GM19463 (cell line): ENCODE measurements at regions not wholly inside any gene's neighbourhood (a gene's known extent, or its start where the extent isn't known, plus 50 kb on each side); places are given as distances from the start of the nearest gene placed in this dataset.

Source experiments
- ATAC-seq: cut with Tn5 transposase; IDR thresholded peaks from one replicate; pipeline ENCODE4 v1.9.1; 2021; ENCODE audit warnings: mild to moderate bottlenecking, moderate library complexity; ENCODE audit not compliant: unreplicated experiment

- no peak for ATAC-seq
These were observed 227.7 kb upstream of the B3GAT1 start for GRCh38 chr11:134639586-134640330.

DNA sequence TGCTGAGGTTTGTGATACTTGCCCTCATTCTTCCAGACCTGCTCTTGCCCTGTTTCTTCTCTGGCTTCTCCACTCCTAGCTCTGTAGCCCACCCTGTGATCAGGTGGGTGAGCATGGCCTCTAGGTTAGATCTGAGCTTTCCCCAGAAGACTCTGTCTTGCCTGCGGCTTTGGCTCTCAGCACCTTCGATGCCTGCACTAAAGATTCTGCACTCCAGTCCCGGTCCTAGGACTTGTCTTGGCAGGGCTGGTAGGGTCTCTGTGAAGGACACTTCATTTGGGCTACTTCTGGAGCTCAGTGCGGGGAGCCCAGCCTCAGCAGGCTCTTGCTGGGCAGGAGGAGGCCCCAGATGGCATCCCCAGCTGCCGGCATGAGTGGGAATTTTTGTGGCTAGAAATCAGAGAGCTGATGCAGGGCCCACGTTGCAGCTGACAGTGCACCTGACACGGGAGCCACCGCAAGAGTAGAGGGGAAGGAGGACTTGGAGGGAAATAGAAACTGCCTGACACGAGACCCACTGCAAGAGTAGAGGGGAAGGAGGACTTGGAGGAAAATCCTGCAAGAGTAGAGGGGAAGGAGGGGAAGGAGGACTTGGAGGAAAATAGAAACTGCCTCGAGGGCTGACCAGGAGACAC is 226.9 kb upstream of the B3GAT1 start:
- no peak for ATAC-seq

GRCh38 chr11:134637091-134638015 is 225.3 kb upstream of the B3GAT1 start:
- no peak for ATAC-seq

- no peak for ATAC-seq
These were observed 224.0 kb upstream of the B3GAT1 start for GRCh38 chr11:134636071-134636470.

DNA sequence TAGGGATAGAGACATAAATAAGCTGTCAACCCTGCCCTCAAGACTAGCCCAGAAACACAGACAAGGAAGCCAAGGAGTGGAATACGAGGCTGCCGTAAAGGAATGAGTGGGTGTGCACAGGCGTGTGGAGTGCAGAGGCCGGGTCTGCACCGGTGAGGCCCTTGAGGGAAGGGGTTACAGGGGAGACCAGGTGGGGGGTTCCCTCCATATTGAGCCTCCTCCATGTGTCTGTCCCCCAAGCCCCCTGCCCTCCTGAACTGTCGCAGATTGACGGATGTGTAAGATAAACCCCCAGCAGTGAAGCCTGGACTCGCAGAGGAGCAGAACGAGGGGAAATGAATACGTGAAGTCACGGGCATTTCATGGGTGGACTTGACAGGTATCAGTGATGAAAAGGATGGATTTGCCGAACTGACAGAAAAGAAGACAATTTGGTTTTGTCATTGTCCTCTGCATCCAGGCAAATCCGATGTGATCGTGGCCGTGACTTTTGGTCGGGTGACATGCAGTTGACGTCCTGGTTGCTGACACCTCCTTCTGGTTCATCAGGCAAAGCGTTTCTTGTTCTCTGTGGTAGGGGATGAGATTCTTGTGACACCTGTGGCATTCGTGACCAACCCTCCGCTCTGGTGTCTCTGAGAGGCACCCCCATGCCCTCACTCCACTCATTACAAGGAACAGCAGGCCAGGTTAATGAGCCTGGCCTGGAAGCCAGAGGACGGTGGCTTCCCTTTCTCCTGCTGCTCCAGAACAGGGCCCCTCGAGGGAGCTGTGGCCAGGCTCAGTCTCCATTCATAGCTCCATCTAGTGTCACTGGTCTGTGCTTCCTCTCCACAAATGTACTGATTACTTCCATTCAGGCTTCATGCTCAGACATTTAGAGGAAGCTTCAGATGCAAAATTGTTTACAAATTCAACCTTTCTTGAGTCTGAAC is 223.1 kb upstream of the B3GAT1 start:
- ATAC-seq: no peak

DNA sequence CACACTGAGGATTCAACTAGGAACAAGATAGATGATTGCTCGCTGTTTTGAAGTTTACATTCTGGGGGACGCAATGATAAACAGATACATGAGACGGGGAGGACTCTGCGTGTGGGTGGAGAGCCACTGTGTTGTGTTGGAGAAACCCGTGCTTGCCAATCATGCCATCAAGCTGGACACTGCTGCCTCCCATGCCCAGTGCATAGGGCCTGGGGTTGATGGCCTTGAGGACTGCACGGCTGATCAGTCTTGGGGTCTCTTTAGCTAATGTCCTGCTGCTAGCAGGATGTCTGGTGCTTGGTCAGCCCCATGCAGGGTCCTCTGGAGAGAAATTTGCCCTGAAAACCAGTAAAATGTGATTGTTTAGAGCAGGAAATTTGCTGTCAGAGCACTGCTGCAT is 221.2 kb upstream of the B3GAT1 start:
- ATAC-seq: no peak

DNA sequence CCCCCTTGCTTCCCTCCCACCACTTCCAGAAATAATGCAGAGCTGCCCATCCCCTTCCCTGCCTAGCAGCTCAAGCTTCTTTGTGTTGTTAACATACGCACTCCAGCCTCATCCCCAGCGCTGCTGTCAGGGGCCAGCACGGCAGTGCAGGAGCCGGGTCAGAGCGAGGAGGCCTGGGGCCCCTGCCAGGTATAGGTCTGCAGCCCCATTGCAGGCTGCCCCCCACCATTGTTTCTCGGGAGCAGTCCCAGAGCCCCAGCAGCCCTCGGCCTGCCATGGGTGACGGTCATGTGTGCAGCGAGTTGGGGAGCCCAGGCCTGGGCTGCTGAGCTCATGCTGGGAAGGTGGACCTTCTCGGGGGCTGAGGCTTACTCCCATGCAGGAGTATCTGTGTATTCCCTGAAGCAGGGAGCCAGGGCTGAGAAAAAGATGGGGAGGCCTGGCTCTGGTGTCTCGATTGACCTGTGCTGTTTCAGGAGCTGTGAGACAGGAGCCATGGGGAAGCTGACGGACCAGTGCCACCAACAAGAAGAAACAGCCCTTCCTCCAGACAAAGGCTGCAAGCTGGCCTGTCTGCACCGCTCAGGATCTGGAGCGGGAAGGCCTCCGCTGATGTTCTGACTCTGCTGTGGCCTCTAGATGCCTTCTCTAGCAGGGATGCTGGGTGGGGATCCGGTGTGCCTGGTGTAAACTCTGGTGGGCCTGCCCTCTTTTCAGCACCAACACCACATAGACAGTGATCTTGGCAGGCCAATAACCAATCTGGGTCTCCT is 220.5 kb upstream of the B3GAT1 start:
- no peak for ATAC-seq

GRCh38 chr11:134630861-134631260 is 218.8 kb upstream of the B3GAT1 start:
- no peak for ATAC-seq

DNA sequence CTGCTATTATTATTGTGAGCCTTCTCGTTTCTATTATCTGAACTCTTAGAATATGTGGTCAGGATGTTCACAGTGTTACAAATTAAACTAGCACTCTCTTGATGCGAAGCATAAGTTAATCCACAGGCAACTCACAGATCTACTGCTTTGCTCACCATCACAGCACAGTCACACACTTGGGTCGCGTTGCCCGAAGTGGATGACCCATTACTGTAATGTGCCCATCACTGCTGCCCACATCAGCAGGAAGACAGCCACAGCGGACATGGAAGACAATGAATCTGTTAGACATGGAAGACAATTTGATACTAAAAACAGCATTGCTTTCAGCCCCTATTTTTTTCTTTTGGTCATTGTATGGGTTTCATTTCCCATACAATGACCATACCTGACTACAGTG is 216.4 kb upstream of the B3GAT1 start:
- no peak for ATAC-seq

DNA sequence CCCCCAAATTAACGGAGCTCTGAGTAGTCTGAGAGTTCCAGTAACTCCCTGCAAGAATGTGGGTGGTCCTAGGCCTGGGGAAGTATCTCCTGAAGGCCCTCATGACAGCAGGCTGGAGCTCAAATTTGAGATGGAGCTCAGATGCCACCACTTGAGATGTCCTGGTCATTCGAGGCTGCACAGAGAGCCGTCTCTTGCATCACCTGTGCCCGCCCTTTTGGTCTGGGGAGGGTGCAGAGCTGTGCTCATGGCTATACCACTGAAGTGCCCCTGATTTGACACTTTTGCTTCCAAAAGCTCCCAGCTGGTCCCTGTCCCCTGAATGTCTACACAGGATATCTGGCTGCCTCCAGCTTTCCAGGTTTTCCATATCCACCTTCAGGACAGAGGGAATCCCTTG is 214.0 kb upstream of the B3GAT1 start:
- ATAC-seq: no peak

DNA sequence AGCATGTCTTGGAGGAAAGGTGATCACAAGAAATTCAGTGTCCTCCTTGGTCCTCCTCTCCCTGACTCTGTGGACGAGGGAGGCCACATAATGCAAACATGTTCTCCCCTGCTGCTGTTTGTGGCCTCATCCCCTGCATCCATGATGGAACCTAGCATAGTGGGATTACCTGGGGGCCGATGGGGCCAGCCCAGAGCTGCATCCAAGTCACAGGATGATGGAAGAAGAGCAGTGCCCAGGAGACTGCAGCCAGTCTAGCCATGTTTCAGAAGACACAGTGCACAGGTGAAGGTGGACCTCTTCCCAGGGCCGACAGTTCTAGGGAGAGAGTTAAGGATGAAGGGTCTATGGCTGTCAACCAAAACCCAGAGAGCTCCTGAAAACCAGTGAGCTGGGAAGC is 213.6 kb upstream of the B3GAT1 start:
- ATAC-seq: no peak

DNA sequence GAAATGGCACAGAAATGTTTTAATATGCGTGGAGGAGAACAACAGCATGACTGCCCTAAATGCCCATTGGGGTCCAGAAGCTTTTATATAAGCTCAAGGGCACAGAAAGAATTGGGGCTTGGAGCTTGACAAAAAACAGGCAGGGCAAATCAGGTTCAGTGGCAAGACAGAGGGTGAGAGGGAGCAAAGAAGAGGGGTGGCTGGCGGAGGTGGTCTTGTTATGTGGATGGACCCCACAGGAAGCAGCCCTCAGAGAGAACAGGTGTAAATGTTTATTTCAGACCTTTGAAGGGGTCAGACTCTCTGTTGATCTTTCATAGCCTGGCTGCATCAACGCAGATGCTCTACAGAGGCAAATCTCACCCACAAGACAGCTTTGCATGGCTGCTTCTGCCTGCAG is 213.1 kb upstream of the B3GAT1 start:
- no peak for ATAC-seq

DNA sequence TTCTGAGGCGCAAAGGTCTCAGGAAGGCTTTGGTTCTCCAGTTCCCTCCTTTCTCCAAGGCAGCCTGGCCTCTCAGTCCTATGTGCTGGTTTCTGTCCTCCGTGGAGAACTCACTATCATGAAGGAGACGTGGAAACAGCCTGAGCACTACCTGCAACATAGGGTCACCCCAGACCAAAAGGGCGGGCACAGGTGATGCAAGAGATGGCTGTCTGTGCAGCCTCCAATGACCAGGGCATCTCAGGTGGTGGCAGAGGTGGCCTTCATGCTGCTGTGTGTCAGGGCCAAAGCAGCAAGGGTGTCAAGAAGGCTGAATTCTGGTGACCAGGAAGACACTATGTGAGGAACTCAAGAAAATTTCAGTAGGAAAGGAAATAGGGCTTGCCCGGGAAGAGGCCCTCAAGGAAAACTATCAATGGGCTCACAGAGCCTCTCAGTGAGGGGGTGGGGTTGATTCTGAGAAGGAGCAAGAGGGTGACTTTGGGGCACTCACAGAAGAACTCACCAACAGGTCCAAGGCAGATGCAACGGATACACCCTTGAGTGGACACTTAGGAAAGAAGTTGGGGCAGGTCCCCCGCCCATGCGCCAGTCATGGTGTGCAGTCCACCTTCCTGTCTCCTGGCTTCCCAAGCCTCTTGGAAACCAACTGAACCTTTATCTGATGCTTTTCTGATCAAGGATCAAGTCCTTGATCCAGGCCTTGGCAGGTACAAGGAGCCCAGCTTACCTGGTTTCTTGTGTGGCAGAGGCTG is 212.3 kb upstream of the B3GAT1 start:
- ATAC-seq: no peak

DNA sequence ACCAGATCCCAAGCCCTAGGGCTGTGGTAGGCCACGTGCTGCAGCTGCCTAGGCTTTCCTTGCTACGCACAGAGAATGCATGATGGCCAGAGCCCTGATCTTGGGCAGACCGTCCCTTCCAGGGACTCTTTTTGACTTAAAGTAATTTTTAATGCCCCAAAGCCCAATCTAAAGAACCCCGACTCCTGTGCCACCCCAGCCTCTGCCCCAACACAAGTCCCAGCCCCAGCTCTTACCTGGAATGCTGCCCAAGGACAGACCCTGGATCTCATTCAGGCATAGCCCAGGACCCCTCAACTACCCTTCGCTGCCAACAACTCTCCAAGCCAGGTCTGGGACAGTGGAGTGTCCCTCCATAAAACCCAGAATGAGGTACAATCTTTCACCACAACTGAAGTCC is 211.7 kb upstream of the B3GAT1 start:
- no peak for ATAC-seq

DNA sequence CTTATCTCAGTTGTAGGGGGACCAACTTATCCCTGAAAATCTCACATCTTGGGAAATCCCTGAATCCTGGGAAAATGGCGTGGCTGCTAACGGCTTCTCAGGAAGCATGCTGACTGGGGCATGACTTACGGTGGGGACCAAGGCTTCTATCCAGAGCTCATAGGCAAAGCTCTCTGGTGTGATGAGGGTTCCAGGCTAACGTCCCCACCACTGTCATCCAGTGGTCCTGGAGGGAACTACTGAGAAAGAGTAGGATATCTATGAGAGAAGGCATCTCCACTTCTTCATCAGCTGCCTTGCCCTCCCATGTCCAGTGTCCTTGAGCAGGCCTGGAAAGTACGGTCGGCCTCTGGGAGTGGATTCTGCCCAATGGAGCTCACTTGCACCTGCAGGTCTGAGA is 210.4 kb upstream of the B3GAT1 start:
- no peak for ATAC-seq

DNA sequence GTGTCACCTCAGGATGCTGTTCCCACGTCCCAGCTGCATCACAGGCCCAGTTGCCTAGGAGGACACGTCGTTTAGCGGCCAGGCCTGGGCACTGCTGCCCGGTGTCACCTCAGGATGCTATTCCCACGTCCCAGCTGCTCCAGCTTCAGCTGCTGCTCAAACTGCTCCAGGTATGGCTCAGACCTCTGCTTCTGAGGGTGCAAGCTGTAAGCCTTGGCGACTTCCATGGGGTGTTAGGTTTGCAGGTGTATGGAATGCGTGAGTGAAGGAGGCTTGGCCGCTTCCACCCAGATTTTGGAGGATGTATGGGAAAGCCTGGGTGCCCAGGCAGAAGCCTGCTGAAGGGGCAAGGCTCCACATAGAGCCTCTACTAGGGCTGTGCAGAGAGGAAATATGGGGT is 205.3 kb upstream of the B3GAT1 start:
- ATAC-seq: no peak

- ATAC-seq: no peak
These were observed 204.0 kb upstream of the B3GAT1 start for GRCh38 chr11:134616038-134616437.

- no peak for ATAC-seq
These were observed 203.1 kb upstream of the B3GAT1 start for GRCh38 chr11:134615041-134615615.

DNA sequence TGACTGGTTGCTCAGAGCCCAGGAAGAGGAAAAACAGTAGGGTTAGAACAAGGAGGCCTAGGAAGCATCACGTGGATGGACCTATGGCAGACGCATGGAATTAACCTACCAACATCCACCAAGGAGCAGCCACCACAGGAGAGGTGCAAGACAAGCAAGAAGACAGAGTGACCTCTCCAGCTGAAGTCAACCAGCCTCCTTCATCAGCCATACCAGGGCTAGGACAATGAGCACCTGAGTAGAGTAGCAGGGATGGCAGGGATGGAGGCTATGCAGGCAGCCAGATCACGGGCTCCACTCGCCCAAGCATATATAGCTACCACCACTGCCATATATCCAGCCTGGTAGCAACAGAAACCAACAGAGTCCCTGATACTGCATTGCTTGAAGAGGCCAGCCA is 202.1 kb upstream of the B3GAT1 start:
- no peak for ATAC-seq
